Brain microvascular endothelial cell (primary cell): ENCODE measurements at regions not wholly inside any gene's neighbourhood (a gene's known extent, or its start where the extent isn't known, plus 50 kb on each side); places are given as distances from the start of the nearest gene placed in this dataset.

Experiments
- DNase-seq: peaks from one replicate; pipeline ENCODE4 v3.0.0-alpha.2; 2020
- H3K27ac ChIP-seq: fragments of 250-450 bp; sonication (Bioruptor Pico); 2 replicates; pipeline ENCODE4 v1.5.1; 2020; ENCODE audit warnings: mild to moderate bottlenecking, moderate library complexity
- H3K27me3 ChIP-seq: fragments of 250-450 bp; sonication (Bioruptor Pico); replicated peaks from 2 replicates; pipeline ENCODE4 v1.5.1; 2020; ENCODE audit warnings: mild to moderate bottlenecking
- H3K36me3 ChIP-seq: fragments of 250-450 bp; sonication (Bioruptor Pico); replicated peaks from 2 replicates; pipeline ENCODE4 v1.5.1; 2020; ENCODE audit warnings: mild to moderate bottlenecking
- H3K4me3 ChIP-seq: 2 replicates; pipeline ENCODE4 v1.5.1; 2011; ENCODE audit warnings: low read depth, mild to moderate bottlenecking, control low read depth, low read length, moderate library complexity
- CTCF ChIP-seq: IDR thresholded peaks from 2 replicates; pipeline ENCODE4 v1.5.1; 2011; ENCODE audit warnings: low read depth, mild to moderate bottlenecking, moderate library complexity, low read length, control low read depth, inconsistent platforms; ENCODE audit errors: missing control alignments
- in situ Hi-C: cut with HindIII; loops from 2 replicates; pipeline ENCODE4 v1.10.0; 2017; ENCODE audit warnings: low sequenced_read_pairs, low pct_ligation_motif_present

- Histone ChIP-seq H3K27ac (no peak overlapping the region), H3K4me3 (no peak overlapping the region), H3K27me3 (no peaks in the 10 kb centered on the region), H3K36me3 (no peaks in the 10 kb centered on the region)
- in situ Hi-C loops = no loop called here
- TF ChIP-seq CTCF = no peak
- DNase-seq = no peak
Observed at GRCh38 chr1:238789916-238790667, 596.3 kb upstream of the CHRM3 start.

DNA sequence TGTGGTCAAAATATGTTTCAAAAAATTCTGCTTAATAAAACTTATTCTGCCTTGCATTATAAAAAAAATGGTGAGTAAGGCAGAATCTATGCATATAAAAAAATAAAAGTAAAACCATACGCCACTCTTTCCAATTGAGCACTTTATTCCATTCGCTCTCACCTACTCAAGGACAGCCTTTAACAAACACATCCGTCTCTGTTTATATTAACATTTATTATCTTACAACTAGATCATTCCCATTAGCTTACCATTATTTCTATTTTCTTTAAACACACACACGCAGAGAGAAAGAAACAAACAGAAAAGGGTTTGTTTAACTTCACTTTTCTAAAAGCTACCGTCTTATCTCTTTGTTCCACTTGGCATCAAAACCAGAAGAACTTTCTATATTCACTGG, 598.9 kb upstream of the CHRM3 start:
- no peak overlapping the region for H3K27ac ChIP-seq
- DNase-seq = no peak
- H3K27me3 ChIP-seq = no peaks in the 10 kb centered on the region
- no peaks in the 10 kb centered on the region for H3K36me3 ChIP-seq
- H3K4me3 ChIP-seq = no peak overlapping the region
- in situ Hi-C loops = no loop called here
- no peak for TF ChIP-seq CTCF

- H3K36me3 ChIP-seq = no peaks in the 10 kb centered on the region
- H3K27ac ChIP-seq = no peak overlapping the region
- in situ Hi-C loops = no loop called here
- H3K27me3 ChIP-seq = no peaks in the 10 kb centered on the region
- no peak for TF ChIP-seq CTCF
- no peak for DNase-seq
- H3K4me3 ChIP-seq = no peak overlapping the region
Observed at GRCh38 chr1:238783633-238784032, 602.7 kb upstream of the CHRM3 start.

DNA sequence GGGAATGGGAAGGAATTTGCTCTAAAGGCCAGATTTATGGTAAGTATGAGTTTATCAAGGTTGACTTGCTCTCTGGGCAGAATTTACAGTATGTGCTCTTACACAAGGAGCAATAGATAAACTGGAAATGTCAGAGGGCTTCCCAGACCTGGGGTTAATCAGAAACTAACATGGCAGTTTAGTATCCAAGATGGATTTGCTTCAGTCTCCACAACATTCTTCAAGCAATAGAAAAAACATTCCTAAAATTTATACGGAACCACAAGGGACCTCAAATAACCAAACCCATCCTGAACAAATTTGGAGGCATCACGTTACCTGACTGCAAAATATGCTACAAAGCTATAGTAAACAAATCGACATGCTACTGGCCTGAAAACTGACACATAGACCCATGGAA, 606.7 kb upstream of the CHRM3 start:
- H3K27me3 ChIP-seq = no peaks in the 10 kb centered on the region
- no peak for DNase-seq
- H3K27ac ChIP-seq = no peak overlapping the region
- in situ Hi-C loops = no loop called here
- no peak overlapping the region for H3K4me3 ChIP-seq
- no peaks in the 10 kb centered on the region for H3K36me3 ChIP-seq
- no peak for TF ChIP-seq CTCF

DNA sequence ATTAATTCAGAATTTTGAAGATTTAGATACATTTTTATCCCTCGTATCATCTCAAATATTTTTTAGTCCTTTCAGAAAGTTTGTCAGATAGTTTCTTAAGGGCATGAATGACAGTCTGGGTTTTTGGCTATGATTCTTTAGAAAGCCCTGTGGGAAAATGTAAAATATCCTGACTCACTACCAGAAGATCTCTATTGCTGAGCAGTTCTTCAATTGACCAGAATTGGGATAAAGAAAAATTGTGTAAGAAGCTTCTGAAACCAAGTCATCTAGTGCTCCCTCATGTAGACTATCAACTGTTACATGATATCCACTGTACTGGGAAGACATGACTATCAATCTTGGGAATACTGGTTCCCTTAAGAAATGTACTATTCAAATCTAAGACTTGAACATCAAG, 608.3 kb upstream of the CHRM3 start:
- TF ChIP-seq CTCF = no peak
- H3K36me3 ChIP-seq = no peaks in the 10 kb centered on the region
- H3K27me3 ChIP-seq = no peaks in the 10 kb centered on the region
- DNase-seq = no peak
- H3K4me3 ChIP-seq = no peak overlapping the region
- H3K27ac ChIP-seq = no peak overlapping the region
- in situ Hi-C loops = no loop called here

DNA sequence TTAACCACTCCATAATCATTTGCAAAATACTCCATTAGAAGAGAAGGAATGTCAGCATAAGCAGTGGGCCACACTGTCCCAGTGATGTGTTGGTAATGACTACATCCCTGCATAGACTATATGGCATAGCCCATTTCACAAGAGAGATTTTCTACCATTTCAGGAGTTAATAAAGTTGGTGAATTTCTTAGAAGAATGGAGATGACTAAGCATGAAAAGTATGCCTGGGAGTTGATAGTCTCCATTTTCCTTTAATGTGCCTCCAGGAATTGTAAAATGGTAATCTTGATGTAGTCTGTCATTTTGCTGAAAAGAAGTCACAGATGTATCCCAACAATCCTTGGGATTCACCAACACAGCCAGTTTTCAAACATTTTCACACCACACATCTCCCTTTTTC, 608.8 kb upstream of the CHRM3 start:
- in situ Hi-C loops = no loop called here
- Histone ChIP-seq H3K36me3 (no peaks in the 10 kb centered on the region), H3K4me3 (no peak overlapping the region), H3K27me3 (no peaks in the 10 kb centered on the region), H3K27ac (no peak overlapping the region)
- DNase-seq = no peak
- no peak for TF ChIP-seq CTCF
